ENCODE measurements at regions not wholly inside any gene's neighbourhood (a gene's known extent, or its start where the extent isn't known, plus 50 kb on each side); places are given as distances from the start of the nearest gene placed in this dataset.

DNA sequence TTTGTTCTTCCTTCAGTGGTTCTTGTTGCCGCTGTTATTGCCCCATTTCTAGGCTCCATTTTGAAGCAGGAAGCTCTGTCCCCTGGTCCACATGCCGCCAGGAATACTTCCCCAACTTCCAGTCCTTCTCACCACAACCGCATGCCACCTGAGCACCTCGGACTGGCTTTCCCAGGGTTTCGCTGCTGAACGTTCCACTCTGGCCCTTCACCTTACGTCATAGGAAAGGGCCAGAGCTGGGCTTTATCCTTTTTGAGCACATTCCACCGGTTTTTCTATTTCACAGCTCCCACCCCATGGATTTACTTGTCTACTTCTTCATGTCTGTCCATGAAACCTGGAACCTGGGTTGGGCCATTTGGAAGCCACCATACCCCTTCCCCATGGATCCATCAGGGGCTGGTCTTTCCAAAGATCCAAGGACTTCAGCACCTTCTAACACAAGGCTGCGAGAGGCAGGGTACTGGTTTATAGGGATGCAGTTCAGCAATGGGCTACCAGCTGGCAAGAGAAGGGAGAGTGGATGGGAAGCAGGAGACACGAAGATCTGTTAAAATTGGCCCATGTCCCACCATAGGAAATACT is 557.4 kb downstream of the BNC2 start:
- Mint-ChIP-seq H3K9me3 (peaks cover 0 to 4% of the 10 kb centered on the region in 2 donors), H3K27ac (no peak overlapping the region), H3K27me3 (no peaks in the 10 kb centered on the region), H3K36me3 (no peaks in the 10 kb centered on the region), H3K4me1 (no peaks in the 10 kb centered on the region), H3K4me3 (no peak overlapping the region)
- ATAC-seq (replicated peaks) (no peak), DNase-seq (no peak)

DNA sequence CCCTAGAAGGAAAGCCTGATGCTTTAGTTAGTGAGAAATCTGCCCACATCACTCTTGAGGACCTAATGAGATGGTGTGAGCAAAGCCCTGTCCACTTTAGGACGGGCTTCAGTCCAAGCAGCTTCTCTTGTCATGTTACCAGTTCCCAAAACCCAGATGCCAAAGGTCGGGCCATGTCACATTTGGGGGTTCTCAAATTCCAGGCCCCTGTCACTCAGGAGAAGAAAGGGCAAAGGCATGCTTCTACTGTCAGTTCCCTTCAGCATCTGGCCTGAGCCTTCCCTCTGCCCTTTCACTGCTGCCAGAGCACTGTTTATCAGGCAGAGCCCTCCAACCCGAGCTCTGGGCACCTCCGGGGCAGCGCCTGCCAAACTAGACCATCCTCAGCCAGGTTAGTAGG is 556.0 kb downstream of the BNC2 start:
- Mint-ChIP-seq H3K9me3 (peaks cover 0 to 4% of the 10 kb centered on the region in 2 donors), H3K27ac (no peak overlapping the region), H3K4me1 (no peaks in the 10 kb centered on the region), H3K27me3 (no peaks in the 10 kb centered on the region), H3K4me3 (no peak overlapping the region), H3K36me3 (no peaks in the 10 kb centered on the region)
- DNase-seq (no peak), ATAC-seq (replicated peaks) (no peak)

DNA sequence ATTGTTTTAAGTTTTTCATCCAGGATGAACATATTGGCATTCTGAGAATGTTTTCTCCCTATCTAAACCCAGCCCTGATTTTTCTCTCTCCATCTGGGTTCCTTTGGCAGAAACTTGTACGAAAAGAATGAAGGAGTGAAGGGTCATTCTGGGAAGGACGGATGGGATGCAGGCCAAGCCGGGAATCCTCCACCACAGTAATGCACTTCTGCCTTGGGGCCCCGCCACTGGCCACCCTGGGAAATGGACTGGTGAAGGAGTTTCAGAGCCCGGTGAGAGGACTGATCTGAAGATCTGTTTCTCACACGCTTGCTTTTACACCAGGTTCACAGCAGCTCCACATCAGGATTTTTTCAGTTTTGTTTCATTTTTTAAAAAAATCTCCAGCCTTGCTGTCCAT is 554.8 kb downstream of the BNC2 start:
- no peak for DNase-seq
- no peaks in the 10 kb centered on the region for H3K4me1 Mint-ChIP-seq
- peaks cover 0 to 4% of the 10 kb centered on the region in 2 donors for H3K9me3 Mint-ChIP-seq
- H3K27ac Mint-ChIP-seq = no peak overlapping the region
- H3K4me3 Mint-ChIP-seq = no peak overlapping the region
- H3K27me3 Mint-ChIP-seq = no peaks in the 10 kb centered on the region
- no peak for ATAC-seq (replicated peaks)
- no peaks in the 10 kb centered on the region for H3K36me3 Mint-ChIP-seq

DNA sequence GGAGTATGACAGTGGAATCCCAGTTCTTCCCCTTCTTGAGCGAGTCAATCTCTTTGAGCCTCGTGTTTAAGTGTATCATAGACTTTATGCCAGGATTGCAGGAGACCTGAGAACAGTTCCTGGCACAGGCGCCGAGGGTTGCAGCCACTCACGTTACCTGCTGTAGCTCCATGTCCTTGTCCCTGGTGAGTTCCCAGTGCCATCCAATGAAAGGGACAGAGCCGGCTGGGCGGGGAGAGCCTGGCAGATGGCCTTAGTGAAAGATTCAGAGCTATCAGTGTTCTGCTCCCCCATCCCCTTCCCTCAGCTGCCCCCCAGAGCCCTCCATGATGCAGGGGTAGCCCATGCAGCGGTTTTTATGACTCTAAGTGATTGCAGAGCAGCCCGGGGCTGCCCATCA is 554.0 kb downstream of the BNC2 start:
- ATAC-seq (replicated peaks) (no peak), DNase-seq (no peak)
- Mint-ChIP-seq H3K9me3 (peaks cover 0 to 4% of the 10 kb centered on the region in 2 donors), H3K4me1 (no peaks in the 10 kb centered on the region), H3K27ac (no peak overlapping the region), H3K36me3 (no peaks in the 10 kb centered on the region), H3K27me3 (no peaks in the 10 kb centered on the region), H3K4me3 (no peak overlapping the region)

DNA sequence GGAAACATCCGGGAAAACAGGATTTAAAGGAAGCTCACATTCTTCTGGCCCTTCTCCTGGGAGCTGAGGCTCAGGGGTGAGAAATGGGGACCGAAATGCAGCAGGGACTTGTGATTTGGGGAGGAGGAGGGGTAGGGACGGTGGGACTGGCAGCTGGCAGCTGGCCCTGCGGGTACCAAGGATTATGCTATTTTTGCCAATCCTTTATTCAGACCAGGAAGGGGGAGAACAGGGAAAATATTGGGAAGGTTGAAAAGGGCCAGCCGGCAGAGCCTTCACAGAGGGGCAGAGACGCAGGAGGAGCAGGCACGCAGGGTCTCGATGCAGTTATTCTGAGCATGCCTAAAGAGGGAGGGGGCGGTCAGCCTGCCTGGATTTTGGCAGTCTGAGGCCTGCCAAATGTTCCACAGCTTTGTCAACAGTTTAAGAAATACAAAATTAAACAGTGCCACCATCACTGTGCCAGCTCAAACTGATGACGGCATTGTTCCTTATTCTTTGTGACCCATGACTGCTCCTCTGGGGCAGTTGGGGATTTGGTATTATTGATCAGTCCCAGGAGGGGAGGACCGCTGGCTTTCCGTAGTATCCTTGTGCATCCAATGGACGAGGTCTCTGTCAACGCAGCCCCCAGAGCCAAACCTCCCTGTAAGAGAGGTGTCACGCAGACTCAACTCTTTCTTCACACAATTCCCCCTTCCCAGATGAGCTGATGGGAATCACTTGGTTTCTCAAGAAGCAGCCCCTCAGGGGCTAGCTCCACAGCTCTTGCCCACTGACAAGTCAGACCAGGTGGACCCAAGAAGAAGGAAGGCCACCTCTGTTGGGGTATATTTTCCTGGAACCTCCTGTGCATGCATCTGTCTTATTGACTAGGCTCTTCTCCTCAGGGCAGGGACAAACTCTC is 553.3 kb downstream of the BNC2 start:
- no peak overlapping the region for H3K4me3 Mint-ChIP-seq

DNA sequence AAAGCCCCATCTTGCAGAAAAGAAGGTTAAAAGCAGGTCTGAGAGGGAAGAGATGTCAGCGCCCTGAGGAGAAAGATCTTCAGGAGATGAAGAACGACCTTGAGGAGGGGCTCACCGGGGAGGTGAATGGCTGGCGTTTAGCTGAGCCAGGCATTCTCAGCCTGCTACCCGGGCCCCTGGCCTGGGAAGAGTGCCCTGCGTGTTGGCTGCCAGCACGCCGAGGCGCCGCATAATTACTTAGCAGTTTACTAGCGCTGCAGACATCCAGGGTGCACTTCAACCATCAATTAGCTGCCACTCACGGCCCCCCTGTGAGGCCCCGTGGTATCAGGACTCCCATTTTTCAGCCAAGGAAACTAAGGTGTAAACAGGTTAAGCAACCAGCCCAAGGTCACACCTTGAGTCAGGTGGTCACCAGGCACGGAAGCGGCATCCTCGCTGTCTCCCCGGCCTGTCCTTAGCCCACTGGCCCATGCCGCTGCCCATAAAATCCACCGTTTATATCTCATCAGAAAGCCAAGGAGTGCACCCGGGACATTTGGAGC is 551.9 kb downstream of the BNC2 start:
- H3K4me1 Mint-ChIP-seq = no peaks in the 10 kb centered on the region
- no peak overlapping the region for H3K4me3 Mint-ChIP-seq
- no peaks in the 10 kb centered on the region for H3K36me3 Mint-ChIP-seq
- no peaks in the 10 kb centered on the region for H3K27me3 Mint-ChIP-seq
- H3K27ac Mint-ChIP-seq = no peak overlapping the region
- ATAC-seq (replicated peaks) (no peak), DNase-seq (no peak)
- H3K9me3 Mint-ChIP-seq = no peaks in the 10 kb centered on the region

More for the DNA sequence above, 553.3 kb downstream of the BNC2 start:
- Mint-ChIP-seq H3K9me3 (peaks cover 0 to 4% of the 10 kb centered on the region in 2 donors), H3K27me3 (no peaks in the 10 kb centered on the region), H3K4me1 (no peaks in the 10 kb centered on the region), H3K36me3 (no peaks in the 10 kb centered on the region), H3K27ac (no peak overlapping the region)
- ATAC-seq (replicated peaks) (no peak), DNase-seq (no peak)

DNA sequence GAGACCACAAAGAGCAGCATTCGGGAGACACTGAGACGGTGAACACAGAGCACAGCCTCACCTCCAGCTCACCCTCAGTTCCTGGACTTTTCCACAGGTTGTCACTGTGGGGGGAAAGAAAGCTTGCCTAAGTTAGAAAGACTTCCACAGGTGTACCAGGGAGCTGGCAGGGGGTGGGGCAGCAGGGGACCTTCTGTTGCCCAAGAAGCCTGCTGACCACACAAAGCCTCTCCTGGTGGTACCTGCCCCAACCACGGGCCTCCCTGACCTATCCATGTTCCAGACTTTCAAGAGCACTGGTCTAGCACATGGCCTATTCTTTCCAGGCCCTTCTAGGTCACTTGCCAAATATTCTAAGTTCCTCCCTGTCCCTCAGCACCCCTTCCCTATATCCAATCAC is 550.8 kb downstream of the BNC2 start:
- H3K4me1 Mint-ChIP-seq = no peaks in the 10 kb centered on the region
- no peaks in the 10 kb centered on the region for H3K27me3 Mint-ChIP-seq
- H3K9me3 Mint-ChIP-seq = no peaks in the 10 kb centered on the region
- no peak overlapping the region for H3K4me3 Mint-ChIP-seq
- no peak overlapping the region for H3K27ac Mint-ChIP-seq
- ATAC-seq (replicated peaks) = no peak
- DNase-seq = no peak
- no peaks in the 10 kb centered on the region for H3K36me3 Mint-ChIP-seq

DNA sequence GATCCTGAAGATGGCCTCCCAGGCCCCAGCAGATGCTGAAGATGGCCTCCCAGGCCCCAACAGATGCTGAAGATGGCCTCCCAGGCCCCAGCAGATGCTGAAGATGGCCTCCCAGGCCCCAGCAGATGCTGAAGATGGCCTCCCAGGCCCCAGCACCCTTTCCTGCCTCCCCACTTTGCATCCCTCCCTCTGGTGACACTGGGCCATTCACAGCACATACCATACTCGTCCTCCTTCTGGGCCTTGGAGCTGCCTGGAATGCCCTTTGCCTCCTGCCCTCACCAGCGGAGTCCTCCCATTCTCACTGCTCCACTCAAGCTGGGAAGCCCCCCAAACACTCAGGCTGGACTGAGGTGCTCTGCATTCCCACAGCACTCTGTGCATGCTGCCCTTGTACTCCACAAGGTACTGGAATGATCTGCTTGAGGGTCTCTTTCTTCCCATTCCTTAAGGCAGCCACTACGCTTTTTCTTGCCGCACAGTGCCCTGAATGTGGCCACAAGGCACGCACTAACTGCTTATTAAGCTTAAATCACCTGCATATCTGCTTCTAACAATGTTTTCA is 550.0 kb downstream of the BNC2 start:
- Mint-ChIP-seq H3K9me3 (no peaks in the 10 kb centered on the region), H3K27me3 (no peaks in the 10 kb centered on the region), H3K4me3 (no peak overlapping the region), H3K4me1 (no peaks in the 10 kb centered on the region), H3K27ac (no peak overlapping the region), H3K36me3 (no peaks in the 10 kb centered on the region)
- no peak for DNase-seq
- no peak for ATAC-seq (replicated peaks)

- ATAC-seq (replicated peaks) (no peak), DNase-seq (no peak)
- H3K4me1 Mint-ChIP-seq = no peaks in the 10 kb centered on the region
- no peaks in the 10 kb centered on the region for H3K27me3 Mint-ChIP-seq
- H3K4me3 Mint-ChIP-seq = no peak overlapping the region
- H3K9me3 Mint-ChIP-seq = no peaks in the 10 kb centered on the region
- H3K36me3 Mint-ChIP-seq = no peaks in the 10 kb centered on the region
- H3K27ac Mint-ChIP-seq = no peak overlapping the region
These were observed 548.9 kb downstream of the BNC2 start for GRCh38 chr9:16321461-16322119.

DNA sequence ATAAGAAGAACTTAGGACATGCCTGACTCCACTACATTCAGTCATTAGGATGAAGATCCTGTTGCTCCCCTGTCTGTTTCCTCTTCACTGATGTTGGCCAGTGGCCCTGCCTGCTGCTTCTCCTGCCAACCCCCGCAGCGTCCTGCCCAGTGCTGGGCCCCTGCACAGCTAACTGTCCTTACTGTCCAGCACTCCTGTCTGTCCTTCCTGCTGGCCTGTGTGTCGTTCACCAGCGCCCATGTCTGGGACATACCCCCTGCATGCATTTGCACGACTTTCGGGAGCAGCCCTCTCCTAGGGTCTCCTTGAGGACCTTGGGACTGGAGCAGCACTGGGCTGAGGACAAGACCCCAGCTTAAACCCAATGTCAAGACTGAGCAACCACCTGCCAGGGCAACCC is 547.6 kb downstream of the BNC2 start:
- Mint-ChIP-seq H3K27me3 (no peaks in the 10 kb centered on the region), H3K9me3 (no peaks in the 10 kb centered on the region), H3K4me1 (no peaks in the 10 kb centered on the region)

GRCh38 chr9:16325966-16326365 is 544.5 kb downstream of the BNC2 start:
- H3K9me3 Mint-ChIP-seq = no peaks in the 10 kb centered on the region
- H3K36me3 Mint-ChIP-seq = no peaks in the 10 kb centered on the region
- H3K27ac Mint-ChIP-seq = no peak overlapping the region
- H3K27me3 Mint-ChIP-seq = no peaks in the 10 kb centered on the region
- no peak for DNase-seq
- H3K4me3 Mint-ChIP-seq = no peak overlapping the region
- no peaks in the 10 kb centered on the region for H3K4me1 Mint-ChIP-seq
- ATAC-seq (replicated peaks) = no peak

More for the DNA sequence above, 547.6 kb downstream of the BNC2 start:
- no peak for DNase-seq
- H3K36me3 Mint-ChIP-seq = no peaks in the 10 kb centered on the region
- H3K4me3 Mint-ChIP-seq = no peak overlapping the region
- ATAC-seq (replicated peaks) = no peak
- H3K27ac Mint-ChIP-seq = no peak overlapping the region

DNA sequence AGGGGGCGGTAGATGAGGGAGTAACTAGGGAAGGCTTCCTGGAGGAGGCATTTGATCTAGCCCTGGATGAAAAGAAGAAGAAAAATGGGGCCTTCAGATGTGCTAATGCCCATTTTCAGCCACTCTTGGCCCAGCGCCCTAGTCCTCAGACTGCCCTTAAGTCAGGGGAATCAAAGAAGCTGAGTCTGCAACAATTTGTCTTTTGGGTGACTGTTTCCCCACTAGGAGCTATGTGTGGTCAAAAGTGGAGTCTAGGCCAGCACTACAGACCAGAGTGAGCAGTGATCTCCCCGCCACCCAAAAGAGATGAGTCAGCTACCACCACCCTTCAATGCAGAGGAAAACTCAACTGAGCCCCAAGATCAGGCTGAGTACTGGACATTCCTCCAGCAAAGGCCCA is 542.1 kb downstream of the BNC2 start:
- Mint-ChIP-seq H3K9me3 (no peaks in the 10 kb centered on the region), H3K27ac (no peak overlapping the region), H3K27me3 (no peaks in the 10 kb centered on the region), H3K4me3 (no peak overlapping the region), H3K4me1 (no peaks in the 10 kb centered on the region), H3K36me3 (no peaks in the 10 kb centered on the region)
- ATAC-seq (replicated peaks) (no peak), DNase-seq (no peak)

GRCh38 chr9:16329671-16330113 is 540.8 kb downstream of the BNC2 start:
- Mint-ChIP-seq H3K4me1 (no peaks in the 10 kb centered on the region), H3K9me3 (peaks cover 0 to 2% of the 10 kb centered on the region in 2 donors), H3K4me3 (no peak overlapping the region), H3K27ac (no peak overlapping the region), H3K27me3 (no peaks in the 10 kb centered on the region), H3K36me3 (no peaks in the 10 kb centered on the region)
- DNase-seq (no peak), ATAC-seq (replicated peaks) (no peak)

- no peak overlapping the region for H3K27ac Mint-ChIP-seq
- H3K4me3 Mint-ChIP-seq = no peak overlapping the region
- no peaks in the 10 kb centered on the region for H3K4me1 Mint-ChIP-seq
- DNase-seq = no peak
- H3K27me3 Mint-ChIP-seq = no peaks in the 10 kb centered on the region
- no peaks in the 10 kb centered on the region for H3K36me3 Mint-ChIP-seq
- ATAC-seq (replicated peaks) = no peak
- peaks cover 2 to 3% of the 10 kb centered on the region in 2 donors for H3K9me3 Mint-ChIP-seq
These were observed 539.4 kb downstream of the BNC2 start for GRCh38 chr9:16331031-16331430.
